ENCODE measurements at regions not wholly inside any gene's neighbourhood (a gene's known extent, or its start where the extent isn't known, plus 50 kb on each side); places are given as distances from the start of the nearest gene placed in this dataset.

DNA sequence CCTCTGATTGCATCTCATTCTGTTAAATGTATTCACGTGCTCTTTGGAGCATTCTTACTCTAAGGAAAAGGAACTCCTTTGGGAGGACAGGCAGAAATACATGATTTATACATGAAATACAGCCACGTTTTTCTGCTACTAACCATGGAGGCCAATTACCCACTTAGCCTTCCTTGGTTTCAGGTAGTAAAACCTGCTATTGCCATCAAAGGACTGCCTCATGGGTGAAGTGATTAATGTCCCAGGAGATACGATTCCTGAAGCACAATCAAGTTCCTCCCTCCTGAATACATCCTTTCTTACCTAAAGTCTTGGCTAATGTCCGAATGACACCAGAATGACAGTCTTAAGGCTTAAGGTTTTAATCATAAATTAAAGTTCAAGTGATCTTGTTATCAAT lies 58.5 kb upstream of the PIK3CG start:
- no peaks in the 10 kb centered on the region for H3K4me1 ChIP-seq (ENCODE audit: insufficient read depth, low read length, poor library complexity, severe bottlenecking)
- H3K4me3 ChIP-seq (ENCODE audit: low read length, poor library complexity, severe bottlenecking), result no peak overlapping the region
- H2AFZ ChIP-seq (ENCODE audit: low read length), result no peak overlapping the region
- no peak overlapping the region for H3K4me2 ChIP-seq (ENCODE audit: low read depth, low read length, poor library complexity, severe bottlenecking)
- H3K79me2 ChIP-seq (ENCODE audit: insufficient read depth, low read length), result no peaks in the 10 kb centered on the region
- H3K9me2 ChIP-seq (replicated peaks; ENCODE audit: low read depth, low read length), result no peaks in the 10 kb centered on the region
- no peaks in the 10 kb centered on the region for H3K36me3 ChIP-seq (ENCODE audit: insufficient read depth, low read length)
- H4K20me1 ChIP-seq (ENCODE audit: insufficient read depth, low read length, poor library complexity, severe bottlenecking), result no peaks in the 10 kb centered on the region
- no peaks in the 10 kb centered on the region for H3K27me3 ChIP-seq (ENCODE audit: insufficient read depth, low read length, poor library complexity, severe bottlenecking)
- TF ChIP-seq EZH2phosphoT487 (IDR thresholded peaks at IDR 0.05; ENCODE audit: borderline replicate concordance), result no peak
- TF ChIP-seq, protein P1, sequence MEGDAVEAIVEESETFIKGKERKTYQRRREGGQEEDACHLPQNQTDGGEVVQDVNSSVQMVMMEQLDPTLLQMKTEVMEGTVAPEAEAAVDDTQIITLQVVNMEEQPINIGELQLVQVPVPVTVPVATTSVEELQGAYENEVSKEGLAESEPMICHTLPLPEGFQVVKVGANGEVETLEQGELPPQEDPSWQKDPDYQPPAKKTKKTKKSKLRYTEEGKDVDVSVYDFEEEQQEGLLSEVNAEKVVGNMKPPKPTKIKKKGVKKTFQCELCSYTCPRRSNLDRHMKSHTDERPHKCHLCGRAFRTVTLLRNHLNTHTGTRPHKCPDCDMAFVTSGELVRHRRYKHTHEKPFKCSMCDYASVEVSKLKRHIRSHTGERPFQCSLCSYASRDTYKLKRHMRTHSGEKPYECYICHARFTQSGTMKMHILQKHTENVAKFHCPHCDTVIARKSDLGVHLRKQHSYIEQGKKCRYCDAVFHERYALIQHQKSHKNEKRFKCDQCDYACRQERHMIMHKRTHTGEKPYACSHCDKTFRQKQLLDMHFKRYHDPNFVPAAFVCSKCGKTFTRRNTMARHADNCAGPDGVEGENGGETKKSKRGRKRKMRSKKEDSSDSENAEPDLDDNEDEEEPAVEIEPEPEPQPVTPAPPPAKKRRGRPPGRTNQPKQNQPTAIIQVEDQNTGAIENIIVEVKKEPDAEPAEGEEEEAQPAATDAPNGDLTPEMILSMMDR (conservative IDR thresholded peaks at IDR 0.05; ENCODE audit: low read length), result no peak
- no peaks in the 10 kb centered on the region for H3K9me3 ChIP-seq (ENCODE audit: insufficient read depth, low read depth, low read length)
- no peak overlapping the region for H3K9ac ChIP-seq (ENCODE audit: low read depth, low read length, poor library complexity, severe bottlenecking)
- no peaks in the 10 kb centered on the region for H3F3A ChIP-seq (ENCODE audit: low read depth)

DNA sequence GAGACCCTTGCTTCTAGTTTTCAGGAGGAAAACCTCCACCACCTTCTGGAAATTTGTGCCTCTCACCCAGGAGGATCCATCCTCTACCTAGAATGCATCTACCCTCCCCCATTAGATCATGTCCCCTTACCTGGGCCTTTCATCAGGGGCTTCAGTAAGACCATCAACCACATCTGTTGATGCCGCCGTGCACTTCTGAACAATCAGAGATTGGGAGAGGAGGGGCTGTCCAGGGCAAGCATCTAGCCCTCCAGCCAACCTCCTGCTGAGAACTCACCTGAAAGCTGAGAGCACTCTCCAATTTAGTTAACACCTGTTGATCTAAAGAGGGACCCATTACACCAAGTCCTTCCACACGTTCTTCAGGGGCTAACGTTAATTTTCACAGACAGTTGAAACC lies 57.6 kb upstream of the PIK3CG start:
- no peak overlapping the region for H2AFZ ChIP-seq (ENCODE audit: low read length)
- H3F3A ChIP-seq (ENCODE audit: low read depth), result no peaks in the 10 kb centered on the region
- no peaks in the 10 kb centered on the region for H4K20me1 ChIP-seq (ENCODE audit: insufficient read depth, low read length, poor library complexity, severe bottlenecking)
- TF ChIP-seq EZH2phosphoT487 (IDR thresholded peaks at IDR 0.05; ENCODE audit: borderline replicate concordance), result no peak
- TF ChIP-seq, protein P1 (conservative IDR thresholded peaks at IDR 0.05; ENCODE audit: low read length), result no peak
- no peaks in the 10 kb centered on the region for H3K27me3 ChIP-seq (ENCODE audit: insufficient read depth, low read length, poor library complexity, severe bottlenecking)
- no peaks in the 10 kb centered on the region for H3K36me3 ChIP-seq (ENCODE audit: insufficient read depth, low read length)
- H3K4me2 ChIP-seq (ENCODE audit: low read depth, low read length, poor library complexity, severe bottlenecking), result no peak overlapping the region
- H3K9me2 ChIP-seq (replicated peaks; ENCODE audit: low read depth, low read length), result no peaks in the 10 kb centered on the region
- no peaks in the 10 kb centered on the region for H3K9me3 ChIP-seq (ENCODE audit: insufficient read depth, low read depth, low read length)
- H3K9ac ChIP-seq (ENCODE audit: low read depth, low read length, poor library complexity, severe bottlenecking), result no peak overlapping the region
- no peaks in the 10 kb centered on the region for H3K79me2 ChIP-seq (ENCODE audit: insufficient read depth, low read length)
- no peak overlapping the region for H3K4me3 ChIP-seq (ENCODE audit: low read length, poor library complexity, severe bottlenecking)
- H3K4me1 ChIP-seq (ENCODE audit: insufficient read depth, low read length, poor library complexity, severe bottlenecking), result no peaks in the 10 kb centered on the region

DNA sequence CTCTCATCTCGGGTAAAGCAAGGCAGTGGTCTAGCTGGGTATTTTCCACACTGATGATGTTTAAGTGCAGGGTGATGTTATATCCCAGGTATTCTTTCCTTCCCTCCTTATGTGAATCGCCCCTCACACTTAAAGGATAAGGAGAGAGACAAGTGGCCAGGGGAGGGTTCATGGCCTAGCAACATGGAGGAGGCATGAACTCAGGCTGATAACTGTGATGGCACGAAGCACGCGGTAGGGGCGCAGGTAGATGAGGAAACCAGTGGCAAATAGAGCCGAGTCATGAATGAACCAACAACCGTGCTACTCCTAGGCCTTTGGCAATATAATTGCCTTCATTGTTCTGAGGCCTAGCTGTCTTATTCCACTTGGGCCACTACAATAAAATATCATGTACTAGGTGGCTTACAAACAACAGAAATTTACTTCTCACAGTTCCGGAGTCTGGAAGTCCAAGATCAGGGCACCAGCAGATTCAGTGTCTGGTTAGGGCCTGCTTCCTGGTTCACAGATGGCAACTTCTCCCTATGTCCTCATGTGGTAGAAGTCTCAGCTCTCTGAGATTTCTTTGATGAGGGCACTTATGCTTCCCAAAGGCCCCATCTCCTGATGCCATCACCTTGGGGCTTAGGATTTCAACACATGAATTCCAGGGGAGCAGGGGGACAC lies 56.0 kb upstream of the PIK3CG start:
- no peaks in the 10 kb centered on the region for H4K20me1 ChIP-seq (ENCODE audit: insufficient read depth, low read length, poor library complexity, severe bottlenecking)
- no peaks in the 10 kb centered on the region for H3K36me3 ChIP-seq (ENCODE audit: insufficient read depth, low read length)
- H3K9me2 ChIP-seq (replicated peaks; ENCODE audit: low read depth, low read length), result no peaks in the 10 kb centered on the region

More for the DNA sequence above, 56.0 kb upstream of the PIK3CG start:
- Histone ChIP-seq H3K27me3 (ENCODE audit: insufficient read depth, low read length, poor library complexity, severe bottlenecking) (no peaks in the 10 kb centered on the region), H3K9ac (ENCODE audit: low read depth, low read length, poor library complexity, severe bottlenecking) (no peak overlapping the region), H3K4me3 (ENCODE audit: low read length, poor library complexity, severe bottlenecking) (no peak overlapping the region), H3F3A (ENCODE audit: low read depth) (no peaks in the 10 kb centered on the region), H3K79me2 (ENCODE audit: insufficient read depth, low read length) (no peaks in the 10 kb centered on the region), H2AFZ (ENCODE audit: low read length) (no peak overlapping the region), H3K4me1 (ENCODE audit: insufficient read depth, low read length, poor library complexity, severe bottlenecking) (no peaks in the 10 kb centered on the region), H3K4me2 (ENCODE audit: low read depth, low read length, poor library complexity, severe bottlenecking) (no peak overlapping the region), H3K9me3 (ENCODE audit: insufficient read depth, low read depth, low read length) (no peaks in the 10 kb centered on the region)
- TF ChIP-seq, protein P1 (conservative IDR thresholded peaks at IDR 0.05; ENCODE audit: low read length), result no peak
- no peak for TF ChIP-seq EZH2phosphoT487 (IDR thresholded peaks at IDR 0.05; ENCODE audit: borderline replicate concordance)

All from Loucy (cell line).